Head of caudate nucleus (tissue), 42 donors: ENCODE measurements at regions not wholly inside any gene's neighbourhood (a gene's known extent, or its start where the extent isn't known, plus 50 kb on each side); places are given as distances from the start of the nearest gene placed in this dataset.
"Not testable (repeated sequence)": the region's sequence is repeated elsewhere in the genome, so short reads cannot be mapped to it uniquely, and the experiment has no call there.

ENCODE experiments used
- DNase-seq, 42 donors: peaks; one replicate each; pipeline versions ENCODE4 v3.0.0 to v3.0.0-alpha.2; 2020 to 2021; ENCODE audit warnings: mixed read lengths in 7 of 42
- intact Hi-C: fragments of 100-400 bp; cut with DNase I; formaldehyde crosslinking; loops from one replicate; pipeline ENCODE4 v1.15.0; 2022

DNA sequence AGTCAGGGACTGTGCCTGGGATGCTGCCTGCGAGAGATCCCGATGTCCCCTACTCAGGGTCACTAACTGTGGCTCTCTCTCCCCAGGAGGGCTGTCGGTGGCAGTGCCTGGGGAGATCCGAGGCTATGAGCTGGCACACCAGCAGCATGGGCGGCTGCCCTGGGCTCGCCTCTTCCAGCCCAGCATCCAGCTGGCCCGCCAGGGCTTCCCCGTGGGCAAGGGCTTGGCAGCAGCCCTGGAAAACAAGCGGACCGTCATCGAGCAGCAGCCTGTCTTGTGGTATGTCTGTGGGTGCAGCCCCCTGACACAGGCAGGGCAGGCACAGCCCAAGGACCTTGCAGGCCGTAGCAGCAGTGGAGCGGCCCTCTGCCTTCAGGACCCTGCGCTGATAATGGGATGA lies 3088.9 kb downstream of the RPIA start:
- intact Hi-C loops, DNase-seq: not testable (repeated sequence)

- intact Hi-C loops, result not testable (repeated sequence)
- peak in 11 of 42 donors; percentile 3 to 36 (median 15) for DNase-seq
These were observed 3061.8 kb upstream of the TEKT4 start for GRCh38 chr2:91809391-91809790.

DNA sequence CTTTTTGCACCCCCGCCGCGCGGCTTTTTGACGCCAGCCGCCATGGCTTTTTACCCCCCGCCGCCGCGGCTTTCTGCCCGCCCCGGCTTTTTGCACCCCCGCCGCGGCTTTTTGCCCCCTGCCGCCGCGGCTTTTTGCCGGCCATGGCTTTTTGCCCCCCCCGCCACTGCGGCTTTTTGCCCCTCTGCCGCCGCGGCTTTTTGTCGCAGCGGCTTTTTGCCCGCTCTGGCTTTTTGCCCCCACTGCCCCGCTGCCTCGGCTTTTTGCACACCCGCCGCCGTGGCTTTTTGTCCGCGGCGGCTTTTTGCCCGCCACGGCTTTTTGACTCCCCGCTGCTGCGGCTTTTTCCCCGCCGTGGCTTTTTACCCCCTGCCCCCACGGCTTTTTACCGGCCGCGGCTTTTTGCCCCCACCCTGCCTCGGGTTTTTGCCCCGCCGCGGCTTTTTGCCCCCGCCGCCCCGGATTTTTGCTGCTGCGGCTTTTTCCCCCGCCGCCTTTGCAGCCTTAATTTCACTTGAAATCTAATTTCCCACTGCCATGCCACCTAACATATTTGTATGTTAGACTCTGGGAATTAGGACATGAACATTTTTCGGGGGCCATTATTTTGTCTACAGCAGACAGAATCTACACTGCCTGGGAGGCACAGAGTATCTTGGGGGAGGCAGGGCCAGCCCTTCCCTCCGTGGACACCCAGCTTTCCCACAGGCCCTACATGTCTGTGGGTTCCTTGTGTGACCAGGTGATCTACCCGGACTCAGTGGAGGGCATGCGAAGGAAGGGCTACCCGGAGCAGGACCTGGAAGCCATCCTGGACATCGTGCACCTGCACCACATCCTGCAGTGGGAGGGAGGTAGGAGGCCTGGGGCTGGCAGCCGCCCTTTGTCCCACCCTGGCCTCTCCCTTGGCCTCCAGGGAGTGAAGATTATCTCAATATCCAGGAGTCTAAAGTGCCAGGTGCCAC lies 3031.0 kb upstream of the TEKT4 start:
- no peak for DNase-seq
- intact Hi-C loops, result no loop called here

GRCh38 chr2:91842264-91842663 lies 3029.0 kb upstream of the TEKT4 start:
- DNase-seq, intact Hi-C loops: not testable (repeated sequence)

GRCh38 chr2:91842913-91843312 lies 3028.3 kb upstream of the TEKT4 start:
- DNase-seq, intact Hi-C loops: not testable (repeated sequence)

DNA sequence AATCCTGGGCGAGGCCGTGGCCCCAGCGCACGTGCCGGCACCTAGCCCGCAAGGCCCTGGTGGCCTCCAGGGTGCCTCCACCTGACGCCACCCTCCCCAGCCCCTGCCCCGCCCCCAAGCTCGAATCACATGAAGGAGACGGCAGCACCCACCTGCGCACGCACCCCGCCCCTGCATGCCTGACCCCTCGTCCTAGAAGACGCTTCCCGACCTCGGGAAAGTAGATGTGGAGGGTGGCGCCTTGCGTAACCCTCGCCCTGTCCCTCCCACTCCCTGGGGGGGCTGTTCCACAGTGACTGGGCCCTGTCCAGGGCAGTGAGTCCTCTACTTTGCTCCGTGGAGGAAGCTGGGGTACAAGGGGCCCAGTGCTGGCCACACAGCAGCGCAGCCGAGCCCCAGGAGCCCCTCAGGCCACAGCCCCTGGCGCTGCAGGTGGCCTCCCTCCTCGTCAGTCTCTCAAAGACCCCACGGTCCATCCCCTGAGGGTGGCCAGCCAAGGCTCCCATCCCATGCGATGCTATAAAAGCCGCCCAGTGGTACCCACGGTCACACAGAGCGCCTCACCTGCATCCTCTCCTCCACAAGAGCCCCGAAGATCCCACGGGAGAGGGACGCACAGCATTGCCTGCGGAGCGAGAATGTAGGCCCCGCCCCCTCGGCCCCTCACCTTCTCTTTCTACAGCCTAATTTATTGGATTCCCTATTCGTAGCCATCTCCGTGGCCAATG lies 3027.3 kb upstream of the TEKT4 start:
- DNase-seq, intact Hi-C loops: not testable (repeated sequence)

DNA sequence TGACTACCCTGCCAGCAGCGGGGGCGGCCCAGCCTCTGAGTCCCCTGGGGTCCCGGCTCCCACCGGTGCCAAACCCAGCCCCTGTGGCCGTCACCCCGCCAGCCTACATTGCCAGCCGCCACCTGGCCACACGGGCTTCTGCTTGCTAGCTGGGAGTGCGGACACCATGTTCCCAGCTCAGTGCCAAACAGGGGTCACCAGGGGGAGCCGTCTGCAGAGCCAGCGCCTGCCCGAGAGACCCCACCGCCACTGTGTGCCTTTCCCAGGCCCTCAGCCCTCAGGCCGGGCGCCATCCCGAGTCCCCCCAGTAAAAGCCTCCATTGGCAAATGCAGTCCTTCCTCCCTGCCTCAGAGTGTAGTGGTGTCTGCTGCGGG lies 3026.8 kb upstream of the TEKT4 start:
- intact Hi-C loops, DNase-seq: not testable (repeated sequence)

DNA sequence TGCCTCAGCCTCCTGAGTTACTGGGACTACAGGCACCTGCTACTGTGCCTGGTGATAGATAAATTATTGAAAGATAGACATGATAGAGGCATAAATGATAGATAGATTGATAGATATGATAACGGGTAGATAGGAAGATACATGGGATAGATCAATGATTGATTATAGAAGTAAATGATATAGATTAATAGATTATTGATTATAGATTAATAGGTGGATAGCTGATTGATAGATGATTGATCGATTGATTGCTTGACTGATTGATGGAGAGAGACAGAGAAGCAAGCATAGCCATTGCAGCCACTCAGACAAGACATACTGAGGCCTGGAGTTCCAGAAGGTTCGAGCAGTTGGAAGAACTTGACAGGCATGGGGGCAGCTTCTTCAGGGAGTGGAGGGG lies 3024.8 kb upstream of the TEKT4 start:
- intact Hi-C loops, DNase-seq: not testable (repeated sequence)

DNA sequence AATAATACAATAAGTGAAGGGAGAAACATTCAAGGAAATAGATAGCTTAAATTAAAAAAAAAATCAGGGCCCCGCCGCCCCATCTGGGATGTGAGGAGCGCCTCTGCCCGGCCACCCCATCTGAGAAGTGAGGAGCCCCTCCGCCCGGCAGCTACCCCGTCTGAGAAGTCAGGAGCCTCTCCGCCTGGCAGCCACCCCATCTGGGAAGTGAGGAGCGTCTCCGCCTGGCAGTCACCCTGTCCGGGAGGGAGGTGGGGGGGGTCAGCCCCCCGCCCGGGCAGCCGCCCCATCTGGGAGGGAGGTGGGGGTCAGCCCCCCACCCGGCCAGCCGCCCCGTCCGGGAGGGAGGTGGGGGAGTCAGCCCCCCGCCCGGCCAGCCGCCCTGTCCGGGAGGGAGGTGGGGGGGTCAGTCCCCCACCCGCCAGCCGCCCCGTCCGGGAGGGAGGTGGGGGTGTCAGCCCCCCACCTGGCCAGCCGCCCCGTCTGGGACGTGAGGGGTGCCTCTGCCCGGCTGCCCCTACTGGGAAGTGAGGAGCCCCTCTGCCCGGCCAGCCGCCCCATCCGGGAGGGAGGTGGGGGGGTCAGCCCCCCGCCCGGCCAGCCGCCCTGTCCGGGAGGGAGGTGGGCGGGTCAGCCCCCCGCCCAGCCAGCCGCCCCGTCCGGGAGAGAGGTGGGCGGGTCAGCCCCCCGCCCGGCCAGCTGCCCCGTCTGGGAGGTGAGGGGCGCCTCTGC lies 3019.4 kb upstream of the TEKT4 start:
- DNase-seq, intact Hi-C loops: not testable (repeated sequence)

- intact Hi-C loops, DNase-seq: not testable (repeated sequence)
These were observed 3014.3 kb upstream of the TEKT4 start for GRCh38 chr2:91856971-91857370.

GRCh38 chr2:91857711-91858110 lies 3013.5 kb upstream of the TEKT4 start:
- intact Hi-C loops, DNase-seq: not testable (repeated sequence)

GRCh38 chr2:91871716-91872115 lies 2999.5 kb upstream of the TEKT4 start:
- DNase-seq, intact Hi-C loops: not testable (repeated sequence)

GRCh38 chr2:91873416-91873815 lies 2997.8 kb upstream of the TEKT4 start:
- intact Hi-C loops, DNase-seq: not testable (repeated sequence)

- intact Hi-C loops, DNase-seq: not testable (repeated sequence)
These were observed 2993.5 kb upstream of the TEKT4 start for GRCh38 chr2:91877658-91878210.

DNA sequence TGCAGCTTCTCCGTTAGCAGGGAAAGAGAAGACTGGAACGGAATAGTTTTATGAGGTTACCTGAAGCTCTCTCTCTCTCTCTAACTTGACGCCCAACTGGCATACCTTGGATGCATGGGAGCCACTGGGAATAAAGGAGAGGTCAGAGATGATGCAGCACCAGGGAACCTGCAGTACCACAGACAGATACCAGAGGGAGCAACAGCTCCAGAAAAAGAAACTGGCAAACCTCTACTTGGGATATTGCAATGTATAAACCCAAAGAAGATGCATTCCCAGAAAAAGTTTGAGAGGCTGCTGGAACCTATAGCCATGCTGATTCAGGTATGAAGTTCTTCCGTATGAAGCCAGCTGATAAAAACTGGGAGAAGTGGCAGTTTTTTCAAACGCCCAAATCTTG lies 2976.1 kb upstream of the TEKT4 start:
- intact Hi-C loops, DNase-seq: not testable (repeated sequence)

DNA sequence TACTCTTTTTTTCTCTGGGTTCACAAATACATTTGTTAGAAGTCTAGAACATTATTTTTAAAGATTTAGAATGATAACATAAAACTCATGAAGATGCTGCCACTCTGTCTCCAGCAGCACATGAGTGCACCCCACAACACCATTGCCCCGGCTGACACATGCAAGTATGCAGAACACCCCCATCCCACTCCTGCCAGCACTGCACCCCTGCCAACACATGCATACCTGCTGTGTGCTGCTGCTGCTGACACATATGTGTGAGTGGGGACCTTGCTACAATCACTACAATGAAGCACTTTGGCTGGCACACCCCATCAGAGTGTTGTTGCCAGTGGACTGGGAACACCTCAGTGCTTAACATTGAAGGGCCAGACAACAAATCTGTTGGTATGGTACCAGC lies 2953.6 kb upstream of the TEKT4 start:
- DNase-seq, intact Hi-C loops: not testable (repeated sequence)
